NCI-H345 treated with DMSO at 0.1 percent for 48 hours (cell line): ENCODE measurements at regions not wholly inside any gene's neighbourhood (a gene's known extent, or its start where the extent isn't known, plus 50 kb on each side); places are given as distances from the start of the nearest gene placed in this dataset.

Source experiments
- DNase-seq: peaks from one replicate; lab custom pipeline; 2025; ENCODE audit not compliant: unreplicated experiment; lab: John Stamatoyannopoulos, UW

- no peak for DNase-seq
These were observed 66.1 kb upstream of the JCAD start for GRCh38 chr10:30125496-30125895.

DNA sequence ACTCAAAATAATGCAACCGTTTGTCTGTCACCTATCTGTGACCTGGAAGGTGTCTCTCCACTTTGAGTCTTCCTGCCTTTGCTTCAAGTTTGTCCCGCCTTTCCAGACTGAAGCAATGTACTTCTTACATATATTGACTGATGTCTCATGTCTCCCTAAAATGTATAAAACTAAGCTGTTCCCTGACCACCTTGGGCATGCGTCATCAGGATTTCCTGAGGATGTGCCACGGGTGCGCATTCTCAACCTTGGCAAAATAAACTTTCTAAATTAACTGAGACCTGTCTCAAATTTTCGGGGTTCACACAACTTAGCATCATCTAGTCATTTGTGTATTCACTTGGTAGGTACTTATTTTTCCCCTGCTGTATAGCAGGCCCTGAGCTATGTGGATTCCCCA lies 65.3 kb upstream of the JCAD start:
- DNase-seq: no peak

- no peak for DNase-seq
These were observed 62.0 kb upstream of the JCAD start for GRCh38 chr10:30121401-30121800.

DNA sequence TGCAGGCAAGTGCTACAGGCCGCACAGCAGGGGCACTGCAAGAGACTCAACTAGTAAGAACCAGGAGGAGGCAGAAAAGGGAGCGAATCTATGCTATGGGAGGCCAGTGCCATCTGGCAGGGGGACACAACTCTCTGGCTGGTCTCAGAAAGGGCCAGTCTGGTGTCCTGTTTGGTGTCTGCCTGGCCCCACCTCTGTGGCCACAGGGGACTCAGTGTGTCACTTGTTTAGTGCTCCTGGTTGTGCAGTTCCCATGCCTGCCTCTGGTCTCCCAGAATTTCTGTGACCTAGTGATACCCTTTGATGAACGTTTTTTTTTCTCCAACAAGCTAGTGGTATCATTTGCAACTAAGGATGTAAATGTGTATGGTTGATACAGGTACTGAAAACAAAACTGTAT lies 59.2 kb upstream of the JCAD start:
- DNase-seq: no peak

- no peak for DNase-seq
These were observed 58.6 kb upstream of the JCAD start for GRCh38 chr10:30117812-30118501.

DNA sequence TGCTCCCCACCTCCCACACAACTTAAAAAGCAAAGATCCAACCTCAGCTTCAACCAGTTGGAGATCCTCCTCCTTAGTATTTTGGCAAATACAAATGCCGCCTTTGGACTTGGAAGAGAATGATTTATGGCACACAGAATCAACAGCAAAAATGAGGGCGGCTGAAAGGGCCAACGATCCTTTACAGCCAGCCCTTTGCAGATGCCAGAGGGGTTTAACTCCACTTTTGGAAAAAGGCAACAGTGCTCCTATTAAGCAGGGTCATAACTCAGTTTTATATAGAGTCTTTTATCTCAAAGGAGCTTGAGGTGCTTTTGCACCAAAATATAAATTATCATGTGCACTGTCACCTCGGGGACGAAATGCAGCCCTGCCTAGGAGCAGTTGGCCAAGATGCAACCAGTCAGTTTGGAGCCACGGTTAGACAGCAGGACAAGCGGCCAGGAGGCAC lies 56.7 kb upstream of the JCAD start:
- no peak for DNase-seq

- DNase-seq: no peak
These were observed 56.2 kb upstream of the JCAD start for GRCh38 chr10:30115626-30115940.

GRCh38 chr10:30114881-30115625 lies 55.7 kb upstream of the JCAD start:
- peak; percentile 8 for DNase-seq

DNA sequence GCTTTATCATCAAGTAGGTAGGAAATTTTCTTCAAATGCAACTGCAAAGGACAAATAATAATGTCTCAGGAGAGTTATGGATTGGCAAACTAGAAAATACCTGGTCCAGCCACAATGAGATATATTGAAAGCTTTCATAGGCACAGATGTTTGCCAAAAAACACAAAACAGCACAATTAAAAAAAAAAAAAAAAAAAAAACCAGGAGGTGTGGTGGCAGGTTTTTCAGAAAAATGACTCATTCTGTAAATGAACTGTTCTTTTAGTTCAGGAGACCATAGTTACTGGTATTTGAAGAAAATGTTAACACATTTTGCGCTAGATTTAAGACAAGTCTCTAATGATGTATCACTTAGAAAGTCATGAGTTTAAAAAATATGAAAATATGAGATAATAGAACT lies 55.0 kb upstream of the JCAD start:
- DNase-seq: no peak

- no peak for DNase-seq
These were observed 52.1 kb upstream of the JCAD start for GRCh38 chr10:30111340-30112022.
